ENCODE measurements at regions not wholly inside any gene's neighbourhood (a gene's known extent, or its start where the extent isn't known, plus 50 kb on each side); places are given as distances from the start of the nearest gene placed in this dataset.

GRCh38 chr2:181188605-181189004, 208.2 kb downstream of the UBE2E3 start:
- TF ChIP-seq POLR2A (IDR thresholded peaks at IDR 0.05) (no peak), CTCF (IDR thresholded peaks at IDR 0.05) (no peak)
